Esophagus muscularis mucosa (tissue), 4 donors: ENCODE measurements at regions not wholly inside any gene's neighbourhood (a gene's known extent, or its start where the extent isn't known, plus 50 kb on each side); places are given as distances from the start of the nearest gene placed in this dataset.

Experiments
- DNase-seq: peaks from one replicate; pipeline ENCODE4 v3.0.0-alpha.2; 2017; ENCODE audit errors: extremely low spot score
- H3K27ac ChIP-seq, 4 donors: fragments of 200-600 bp; sonication (generic); replicated peaks in 1 of 4; 1 replicate in 3 of 4; 2 replicates in 1 of 4; pipeline ENCODE4 v1.5.1; 2016 to 2019; ENCODE audit warnings: mild to moderate bottlenecking in 1 of 4
- H3K27me3 ChIP-seq, 4 donors: fragments of 200-600 bp; sonication (generic); one replicate each; pipeline versions ENCODE4 v1.5.1 to v1.6.0; 2016 to 2019
- H3K36me3 ChIP-seq, 4 donors: fragments of 200-600 bp; sonication (generic); one replicate each; pipeline ENCODE4 v1.5.1; 2016 to 2019
- H3K4me1 ChIP-seq, 4 donors: fragments of 200-600 bp; sonication (generic); one replicate each; pipeline ENCODE4 v1.5.1; 2016 to 2019
- H3K4me3 ChIP-seq, 4 donors: fragments of 200-600 bp; sonication (generic); 1 replicate in 2 of 4; 2 replicates in 2 of 4; pipeline ENCODE4 v1.5.1; 2016 to 2019; ENCODE audit warnings: mild to moderate bottlenecking in 4 of 4, moderate library complexity in 1 of 4
- H3K9me3 ChIP-seq, 4 donors: fragments of 200-600 bp; sonication (generic); 1 replicate in 3 of 4; 2 replicates in 1 of 4; pipeline ENCODE4 v1.5.1; 2016 to 2019
- EP300 ChIP-seq: sonication (generic); formaldehyde crosslinking; IDR thresholded peaks from one replicate; pipeline ENCODE4 v1.6.1; 2017; ENCODE audit warnings: antibody characterized with exemption
- POLR2A ChIP-seq: fragments of 450-650 bp; IDR thresholded peaks from one replicate; pipeline ENCODE4 v1.6.1; 2017; ENCODE audit warnings: antibody characterized with exemption, moderate library complexity, mild to moderate bottlenecking, low read depth
- POLR2AphosphoS5 ChIP-seq, 2 donors: sonication (generic); formaldehyde crosslinking; IDR thresholded peaks; one replicate each; pipeline ENCODE4 v1.6.1; 2017; ENCODE audit warnings: antibody characterized with exemption in 2 of 2
- WGBS: methylation state at CpG from one replicate; pipeline ENCODE4 v1.1.5; 2018; 5-methylcytosine and 5-hydroxymethylcytosine counted together
- intact Hi-C: fragments of 100-400 bp; cut with DNase I; formaldehyde crosslinking; loops from one replicate; pipeline ENCODE4 v1.15.1; 2023
- TF ChIP-seq, protein P1 (sequence below), 3 experiments: fragments of 200-600 bp in 2 of 3; fragments of 450-650 bp in 1 of 3; sonication (generic) in 2 of 3; IDR thresholded peaks; one replicate each; pipeline ENCODE4 v1.5.1; 2017 to 2019; ENCODE audit warnings: antibody characterized with exemption in 3 of 3, mild to moderate bottlenecking in 2 of 3, moderate library complexity in 1 of 3

DNA sequence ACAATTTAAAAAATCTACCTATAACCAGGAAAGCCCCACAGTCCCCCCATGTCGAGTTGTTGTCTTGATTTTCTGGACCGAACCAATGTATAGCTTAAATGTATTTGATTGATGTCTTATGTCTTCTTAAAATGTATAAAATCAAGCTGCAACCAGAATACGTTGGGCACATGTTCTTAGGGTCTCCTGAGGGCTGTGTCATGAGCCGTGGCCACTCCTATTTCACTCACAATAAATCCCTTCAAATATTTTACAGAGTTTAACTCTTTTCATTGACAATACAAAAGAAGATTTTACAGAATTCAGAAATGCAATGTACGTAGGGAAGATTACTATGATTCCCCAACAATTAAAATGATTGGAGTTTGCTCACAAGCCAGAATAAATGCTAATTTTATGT is 428.7 kb upstream of the RAG2 start:
- Histone ChIP-seq H3K27ac (no peak overlapping the region), H3K4me1 (no peaks in the 10 kb centered on the region), H3K27me3 (no peaks in the 10 kb centered on the region), H3K4me3 (no peak overlapping the region), H3K9me3 (peaks cover 0 to 3% (median 0%) of the 10 kb centered on the region in 4 donors), H3K36me3 (no peaks in the 10 kb centered on the region)
- intact Hi-C loops: no loop called here
- 70% methylated on average over 5 of the region's 5 CpGs for WGBS
- DNase-seq: no peak
- TF ChIP-seq EP300 (no peak), POLR2AphosphoS5 (IDR thresholded peaks at IDR 0.05) (no peak), POLR2A (no peak)
- TF ChIP-seq, protein P1, sequence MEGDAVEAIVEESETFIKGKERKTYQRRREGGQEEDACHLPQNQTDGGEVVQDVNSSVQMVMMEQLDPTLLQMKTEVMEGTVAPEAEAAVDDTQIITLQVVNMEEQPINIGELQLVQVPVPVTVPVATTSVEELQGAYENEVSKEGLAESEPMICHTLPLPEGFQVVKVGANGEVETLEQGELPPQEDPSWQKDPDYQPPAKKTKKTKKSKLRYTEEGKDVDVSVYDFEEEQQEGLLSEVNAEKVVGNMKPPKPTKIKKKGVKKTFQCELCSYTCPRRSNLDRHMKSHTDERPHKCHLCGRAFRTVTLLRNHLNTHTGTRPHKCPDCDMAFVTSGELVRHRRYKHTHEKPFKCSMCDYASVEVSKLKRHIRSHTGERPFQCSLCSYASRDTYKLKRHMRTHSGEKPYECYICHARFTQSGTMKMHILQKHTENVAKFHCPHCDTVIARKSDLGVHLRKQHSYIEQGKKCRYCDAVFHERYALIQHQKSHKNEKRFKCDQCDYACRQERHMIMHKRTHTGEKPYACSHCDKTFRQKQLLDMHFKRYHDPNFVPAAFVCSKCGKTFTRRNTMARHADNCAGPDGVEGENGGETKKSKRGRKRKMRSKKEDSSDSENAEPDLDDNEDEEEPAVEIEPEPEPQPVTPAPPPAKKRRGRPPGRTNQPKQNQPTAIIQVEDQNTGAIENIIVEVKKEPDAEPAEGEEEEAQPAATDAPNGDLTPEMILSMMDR (IDR thresholded peaks at IDR 0.05): no peak

DNA sequence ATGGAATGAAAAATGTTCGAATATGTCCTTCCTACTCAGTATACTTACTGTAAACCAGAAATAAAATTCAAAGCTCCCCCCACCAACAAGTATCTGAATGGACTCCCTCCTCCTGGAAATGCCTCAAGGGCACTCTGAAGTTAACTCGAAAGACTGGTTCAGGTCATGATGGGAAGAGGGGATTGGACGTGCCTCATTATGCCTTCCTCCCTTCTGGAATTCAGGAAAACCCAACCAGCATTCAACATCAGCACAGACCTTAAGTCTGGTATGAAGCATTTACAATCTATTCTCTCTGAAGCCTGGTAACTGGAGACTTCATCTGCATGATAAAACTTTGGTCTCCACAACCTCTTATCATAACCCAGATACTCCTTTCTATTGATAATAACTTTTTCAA is 428.3 kb upstream of the RAG2 start:
- 73% methylated on average over 3 of the region's 3 CpGs for WGBS

DNA sequence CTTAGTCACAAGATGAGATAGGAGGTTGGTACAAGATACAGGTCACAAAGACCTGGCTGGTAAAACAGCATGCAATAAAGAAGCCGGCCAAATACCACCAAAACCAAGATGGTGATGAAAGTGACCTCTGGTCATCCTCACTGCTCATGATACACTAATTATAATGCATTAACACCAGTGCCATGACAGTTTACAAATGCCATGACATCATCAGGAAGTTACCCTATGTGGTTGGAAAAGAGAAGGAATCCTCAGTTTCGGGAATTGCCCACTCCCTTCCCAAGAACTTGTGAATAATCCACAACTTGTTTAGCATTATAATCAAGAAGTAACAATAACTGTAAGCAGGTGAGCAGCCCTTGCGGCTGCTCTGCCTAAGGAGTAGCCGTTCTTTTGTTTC is 408.5 kb upstream of the RAG2 start:
- TF ChIP-seq, protein P1 (IDR thresholded peaks at IDR 0.05): no peak
- no peak for TF ChIP-seq POLR2A
- no peak for TF ChIP-seq EP300
- TF ChIP-seq POLR2AphosphoS5 (IDR thresholded peaks at IDR 0.05): no peak
- Histone ChIP-seq H3K9me3 (no peaks in the 10 kb centered on the region), H3K4me3 (no peak overlapping the region), H3K4me1 (no peaks in the 10 kb centered on the region), H3K27ac (no peak overlapping the region), H3K27me3 (no peaks in the 10 kb centered on the region), H3K36me3 (no peaks in the 10 kb centered on the region)
- intact Hi-C loops: loop anchor here (10.0 kb wide), 1 partner anchor 1788 kb away; no protein-coding TSS in a partner anchor
- DNase-seq: no peak
- 92% methylated on average over 4 of the region's 4 CpGs for WGBS

More for the DNA sequence above, 428.3 kb upstream of the RAG2 start:
- no peak for DNase-seq
- no peaks in the 10 kb centered on the region for H3K4me1 ChIP-seq
- no peak overlapping the region for H3K4me3 ChIP-seq
- peaks cover 0 to 3% (median 0%) of the 10 kb centered on the region in 4 donors for H3K9me3 ChIP-seq
- TF ChIP-seq EP300 (no peak), POLR2A (no peak), POLR2AphosphoS5 (IDR thresholded peaks at IDR 0.05) (no peak)
- TF ChIP-seq, protein P1 (IDR thresholded peaks at IDR 0.05): no peak
- no peaks in the 10 kb centered on the region for H3K36me3 ChIP-seq
- intact Hi-C loops: no loop called here
- no peaks in the 10 kb centered on the region for H3K27me3 ChIP-seq
- H3K27ac ChIP-seq: no peak overlapping the region

DNA sequence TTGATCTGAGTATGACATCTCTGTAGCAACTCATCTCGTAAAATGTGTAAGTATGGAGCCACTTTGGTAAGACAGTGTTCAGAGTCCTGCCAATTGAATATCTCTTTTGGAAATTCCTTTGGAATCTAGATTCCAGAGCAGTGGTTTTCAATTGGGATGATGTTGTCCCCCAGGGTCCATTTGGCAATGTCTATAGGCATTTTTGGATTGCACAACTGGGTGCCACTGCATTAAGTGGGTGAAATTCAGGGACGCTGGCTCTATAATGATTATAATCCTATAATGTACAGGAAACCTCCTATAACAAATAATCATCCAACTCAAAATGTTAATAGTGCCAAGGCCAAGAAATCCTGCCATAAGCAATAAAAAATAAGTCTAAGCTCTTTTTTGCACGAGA is 404.8 kb upstream of the RAG2 start:
- Histone ChIP-seq H3K27me3 (no peaks in the 10 kb centered on the region), H3K27ac (no peak overlapping the region), H3K4me3 (no peak overlapping the region), H3K9me3 (no peaks in the 10 kb centered on the region), H3K36me3 (no peaks in the 10 kb centered on the region), H3K4me1 (no peaks in the 10 kb centered on the region)
- DNase-seq: no peak
- WGBS: 74% methylated on average over 3 of the region's 3 CpGs
- TF ChIP-seq POLR2A (no peak), EP300 (no peak), POLR2AphosphoS5 (IDR thresholded peaks at IDR 0.05) (no peak)
- TF ChIP-seq, protein P1 (IDR thresholded peaks at IDR 0.05): no peak
- intact Hi-C loops: loop anchor here (10.0 kb wide), 1 partner anchor 1792 kb away; no protein-coding TSS in a partner anchor

DNA sequence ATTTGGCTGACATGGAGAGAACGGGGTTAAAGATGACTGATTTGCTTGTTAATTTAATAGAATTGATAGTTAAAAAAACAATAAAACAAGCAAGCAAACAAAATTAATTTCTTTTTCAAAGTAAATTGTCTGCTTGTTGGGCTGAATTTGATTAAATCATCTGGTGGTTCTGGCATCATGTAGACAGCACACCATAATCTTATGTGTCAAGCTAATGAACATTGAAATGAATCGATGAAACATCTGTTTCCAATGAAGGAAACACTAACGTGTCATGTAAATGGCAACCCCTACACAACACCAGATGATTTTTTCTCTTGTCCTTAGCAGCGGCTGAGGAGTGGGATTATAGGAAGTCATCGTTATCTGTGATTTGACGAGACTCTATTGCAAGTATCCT is 399.6 kb upstream of the RAG2 start:
- intact Hi-C loops: no loop called here
- no peak overlapping the region for H3K4me3 ChIP-seq
- H3K36me3 ChIP-seq: no peaks in the 10 kb centered on the region
- no peaks in the 10 kb centered on the region for H3K4me1 ChIP-seq
- WGBS: 84% methylated on average over 6 of the region's 6 CpGs
- H3K9me3 ChIP-seq: no peaks in the 10 kb centered on the region
- DNase-seq: no peak
- no peak overlapping the region for H3K27ac ChIP-seq
- TF ChIP-seq, protein P1 (IDR thresholded peaks at IDR 0.05): no peak
- TF ChIP-seq POLR2AphosphoS5 (IDR thresholded peaks at IDR 0.05) (no peak), POLR2A (no peak), EP300 (no peak)
- no peaks in the 10 kb centered on the region for H3K27me3 ChIP-seq
